ENCODE measurements at regions not wholly inside any gene's neighbourhood (a gene's known extent, or its start where the extent isn't known, plus 50 kb on each side); places are given as distances from the start of the nearest gene placed in this dataset.

- Histone ChIP-seq H3K4me2 (no peak overlapping the region), H3K27ac (no peak overlapping the region), H2AFZ (no peak overlapping the region), H3K4me3 (no peak overlapping the region), H3K9me3 (ENCODE audit: low read depth) (no peaks in the 10 kb centered on the region), H3K36me3 (replicated peaks; ENCODE audit: insufficient read depth, low read depth) (no peaks in the 10 kb centered on the region), H3K4me1 (ENCODE audit: insufficient read depth) (no peaks in the 10 kb centered on the region), H3K79me2 (no peaks in the 10 kb centered on the region), H4K20me1 (ENCODE audit: insufficient read depth, poor library complexity, severe bottlenecking) (no peaks in the 10 kb centered on the region), H3K27me3 (no peaks in the 10 kb centered on the region), H3K9me2 (replicated peaks; ENCODE audit: insufficient read depth) (no peaks in the 10 kb centered on the region)
- 53% methylated on average over 3 of the region's 3 CpGs for WGBS (ENCODE audit: low lambda C conversion rate, missing lambda C conversion rate)
- DNase-seq (ENCODE audit: low spot score), result no peak
- TF ChIP-seq EZH2 (IDR thresholded peaks at IDR 0.05; ENCODE audit: borderline replicate concordance) (no peak), CTCF (IDR thresholded peaks at IDR 0.05; ENCODE audit: poor library complexity) (no peak), EZH2phosphoT487 (IDR thresholded peaks at IDR 0.05; ENCODE audit: low read depth, severe bottlenecking, unreplicated experiment) (no peak)
These were observed 546.1 kb downstream of the SUCLA2 start for GRCh38 chr13:47454986-47455385.

- H3K9me2 ChIP-seq (replicated peaks; ENCODE audit: insufficient read depth), result no peaks in the 10 kb centered on the region
- no peaks in the 10 kb centered on the region for H3K36me3 ChIP-seq (replicated peaks; ENCODE audit: insufficient read depth, low read depth)
- no peak overlapping the region for H3K4me2 ChIP-seq
- H3K79me2 ChIP-seq, result no peaks in the 10 kb centered on the region
- H4K20me1 ChIP-seq (ENCODE audit: insufficient read depth, poor library complexity, severe bottlenecking), result no peaks in the 10 kb centered on the region
- H3K27me3 ChIP-seq, result no peaks in the 10 kb centered on the region
- H3K9me3 ChIP-seq (ENCODE audit: low read depth), result no peaks in the 10 kb centered on the region
- H2AFZ ChIP-seq, result no peak overlapping the region
- DNase-seq (ENCODE audit: low spot score), result no peak
- 70% methylated on average over 2 of the region's 2 CpGs for WGBS (ENCODE audit: low lambda C conversion rate, missing lambda C conversion rate)
- no peak overlapping the region for H3K27ac ChIP-seq
- H3K4me1 ChIP-seq (ENCODE audit: insufficient read depth), result no peaks in the 10 kb centered on the region
- H3K4me3 ChIP-seq, result no peak overlapping the region
- no peak for TF ChIP-seq EZH2 (IDR thresholded peaks at IDR 0.05; ENCODE audit: borderline replicate concordance)
- no peak for TF ChIP-seq CTCF (IDR thresholded peaks at IDR 0.05; ENCODE audit: poor library complexity)
These were observed 540.6 kb upstream of the HTR2A start for GRCh38 chr13:47437406-47437805.

- no peak for DNase-seq (ENCODE audit: low spot score)
- H3K4me3 ChIP-seq, result no peak overlapping the region
- WGBS (ENCODE audit: low lambda C conversion rate, missing lambda C conversion rate), result 71% methylated on average over 1 of the region's 2 CpGs
- no peak overlapping the region for H3K4me2 ChIP-seq
- H2AFZ ChIP-seq, result no peak overlapping the region
- H3K9me2 ChIP-seq (replicated peaks; ENCODE audit: insufficient read depth), result no peaks in the 10 kb centered on the region
- no peaks in the 10 kb centered on the region for H3K36me3 ChIP-seq (replicated peaks; ENCODE audit: insufficient read depth, low read depth)
- H3K79me2 ChIP-seq, result no peaks in the 10 kb centered on the region
- no peaks in the 10 kb centered on the region for H3K9me3 ChIP-seq (ENCODE audit: low read depth)
- TF ChIP-seq EZH2phosphoT487 (IDR thresholded peaks at IDR 0.05; ENCODE audit: low read depth, severe bottlenecking, unreplicated experiment) (no peak), EZH2 (IDR thresholded peaks at IDR 0.05; ENCODE audit: borderline replicate concordance) (no peak), CTCF (IDR thresholded peaks at IDR 0.05; ENCODE audit: poor library complexity) (no peak)
- no peaks in the 10 kb centered on the region for H3K4me1 ChIP-seq (ENCODE audit: insufficient read depth)
- no peaks in the 10 kb centered on the region for H4K20me1 ChIP-seq (ENCODE audit: insufficient read depth, poor library complexity, severe bottlenecking)
- no peaks in the 10 kb centered on the region for H3K27me3 ChIP-seq
- no peak overlapping the region for H3K27ac ChIP-seq
These were observed 536.7 kb upstream of the HTR2A start for GRCh38 chr13:47433461-47434005.

All from hepatocyte (in vitro differentiated cells).